ENCODE measurements at regions not wholly inside any gene's neighbourhood (a gene's known extent, or its start where the extent isn't known, plus 50 kb on each side); places are given as distances from the start of the nearest gene placed in this dataset.
"Not testable (repeated sequence)": the region's sequence is repeated elsewhere in the genome, so short reads cannot be mapped to it uniquely, and the experiment has no call there.

- CTCF ChIA-PET; POLR2A ChIA-PET; DNase-seq; H3K4me1 ChIP-seq (ENCODE audit: control extremely low read depth in 1 of 4, control insufficient read depth in 4 of 4, insufficient read depth in 4 of 4, low read length in 3 of 4); H3K36me3 ChIP-seq (ENCODE audit: control insufficient read depth in 4 of 4, insufficient read depth in 4 of 4, low read length in 3 of 4); H3K27me3 ChIP-seq (replicated peaks in 2 of 5; ENCODE audit: control insufficient read depth in 4 of 5, insufficient read depth in 5 of 5, low read length in 4 of 5); H3K4me3 ChIP-seq (ENCODE audit: control insufficient read depth in 1 of 7, extremely low read depth in 1 of 7, insufficient read depth in 4 of 7, low read depth in 2 of 7, low read length in 6 of 7); H3K27ac ChIP-seq (ENCODE audit: insufficient read depth in 1 of 2, low read depth in 1 of 2, low read length in 2 of 2, poor library complexity in 1 of 2, severe bottlenecking in 2 of 2): not testable (repeated sequence)
- 100% methylated on average over 2 of the region's 2 CpGs for WGBS (ENCODE audit: insufficient coverage)
- peaks cover 0 to 16% (median 7%) of the 10 kb centered on the region in 5 experiments for H3K9me3 ChIP-seq (ENCODE audit: control extremely low read depth in 1 of 5, control insufficient read depth in 4 of 5, insufficient read depth in 2 of 5, low read depth in 1 of 5, low read length in 4 of 5)
Measured at GRCh38 chr20:19139584-19139983, 72.9 kb upstream of the SLC24A3 start.

- Histone ChIP-seq H3K27ac (ENCODE audit: insufficient read depth in 1 of 2, low read depth in 1 of 2, low read length in 2 of 2, poor library complexity in 1 of 2, severe bottlenecking in 2 of 2) (no peak overlapping the region), H3K4me3 (ENCODE audit: control insufficient read depth in 1 of 7, extremely low read depth in 1 of 7, insufficient read depth in 4 of 7, low read depth in 2 of 7, low read length in 6 of 7) (no peak overlapping the region), H3K27me3 (replicated peaks in 2 of 5; ENCODE audit: control insufficient read depth in 4 of 5, insufficient read depth in 5 of 5, low read length in 4 of 5) (no peaks in the 10 kb centered on the region), H3K9me3 (ENCODE audit: control extremely low read depth in 1 of 5, control insufficient read depth in 4 of 5, insufficient read depth in 2 of 5, low read depth in 1 of 5, low read length in 4 of 5) (peaks cover 0 to 9% (median 4%) of the 10 kb centered on the region in 5 experiments), H3K4me1 (ENCODE audit: control extremely low read depth in 1 of 4, control insufficient read depth in 4 of 4, insufficient read depth in 4 of 4, low read length in 3 of 4) (no peaks in the 10 kb centered on the region), H3K36me3 (ENCODE audit: control insufficient read depth in 4 of 4, insufficient read depth in 4 of 4, low read length in 3 of 4) (no peaks in the 10 kb centered on the region)
- CTCF ChIA-PET: no interaction called here
- WGBS (ENCODE audit: insufficient coverage): 100% methylated on average over 3 of the region's 3 CpGs
- POLR2A ChIA-PET: no interaction called here
- DNase-seq: no peak
Measured at GRCh38 chr20:19141998-19142397, 70.4 kb upstream of the SLC24A3 start.

- Histone ChIP-seq H3K4me3 (ENCODE audit: control insufficient read depth in 1 of 7, extremely low read depth in 1 of 7, insufficient read depth in 4 of 7, low read depth in 2 of 7, low read length in 6 of 7) (no peak overlapping the region), H3K36me3 (ENCODE audit: control insufficient read depth in 4 of 4, insufficient read depth in 4 of 4, low read length in 3 of 4) (no peaks in the 10 kb centered on the region), H3K27ac (ENCODE audit: insufficient read depth in 1 of 2, low read depth in 1 of 2, low read length in 2 of 2, poor library complexity in 1 of 2, severe bottlenecking in 2 of 2) (no peak overlapping the region), H3K4me1 (ENCODE audit: control extremely low read depth in 1 of 4, control insufficient read depth in 4 of 4, insufficient read depth in 4 of 4, low read length in 3 of 4) (no peaks in the 10 kb centered on the region), H3K27me3 (replicated peaks in 2 of 5; ENCODE audit: control insufficient read depth in 4 of 5, insufficient read depth in 5 of 5, low read length in 4 of 5) (no peaks in the 10 kb centered on the region), H3K9me3 (ENCODE audit: control extremely low read depth in 1 of 5, control insufficient read depth in 4 of 5, insufficient read depth in 2 of 5, low read depth in 1 of 5, low read length in 4 of 5) (peaks cover 0 to 9% (median 4%) of the 10 kb centered on the region in 5 experiments)
- ChIA-PET POLR2A (no interaction called here), CTCF (no interaction called here)
- no peak for DNase-seq
- WGBS (ENCODE audit: insufficient coverage): no CpG with 5 or more reads among the region's 2 CpGs
Measured at GRCh38 chr20:19143890-19144289, 68.6 kb upstream of the SLC24A3 start.

- H3K27me3 ChIP-seq (replicated peaks in 2 of 5; ENCODE audit: control insufficient read depth in 4 of 5, insufficient read depth in 5 of 5, low read length in 4 of 5): no peaks in the 10 kb centered on the region
- H3K4me3 ChIP-seq (ENCODE audit: control insufficient read depth in 1 of 7, extremely low read depth in 1 of 7, insufficient read depth in 4 of 7, low read depth in 2 of 7, low read length in 6 of 7): no peak overlapping the region
- no peaks in the 10 kb centered on the region for H3K36me3 ChIP-seq (ENCODE audit: control insufficient read depth in 4 of 4, insufficient read depth in 4 of 4, low read length in 3 of 4)
- no CpG with 5 or more reads among the region's 1 CpG for WGBS (ENCODE audit: insufficient coverage)
- ChIA-PET CTCF (no interaction called here), POLR2A (no interaction called here)
- no peaks in the 10 kb centered on the region for H3K9me3 ChIP-seq (ENCODE audit: control extremely low read depth in 1 of 5, control insufficient read depth in 4 of 5, insufficient read depth in 2 of 5, low read depth in 1 of 5, low read length in 4 of 5)
- no peak for DNase-seq
- H3K4me1 ChIP-seq (ENCODE audit: control extremely low read depth in 1 of 4, control insufficient read depth in 4 of 4, insufficient read depth in 4 of 4, low read length in 3 of 4): no peaks in the 10 kb centered on the region
- H3K27ac ChIP-seq (ENCODE audit: insufficient read depth in 1 of 2, low read depth in 1 of 2, low read length in 2 of 2, poor library complexity in 1 of 2, severe bottlenecking in 2 of 2): no peak overlapping the region
Measured at GRCh38 chr20:19161336-19161735, 51.1 kb upstream of the SLC24A3 start.

Data from common myeloid progenitor, CD34-positive (primary cell).